RWPE1 (cell line): ENCODE measurements at regions not wholly inside any gene's neighbourhood (a gene's known extent, or its start where the extent isn't known, plus 50 kb on each side); places are given as distances from the start of the nearest gene placed in this dataset.

ENCODE experiments used
- CTCF ChIA-PET: fragments of 350-600 bp; sonication (Branson Sonifier 250); formaldehyde crosslinking; extraction: SDS; loops from one replicate; lab custom pipeline; 2021; lab: Yijun Ruan, JAX
- POLR2A ChIA-PET: fragments of 400-600 bp; formaldehyde crosslinking; extraction: SDS; loops from one replicate; lab custom pipeline; 2020; ENCODE audit warnings: antibody characterized with exemption; ENCODE audit not compliant: low non-redundant PET; lab: Yijun Ruan, JAX
- DNase-seq: peaks from one replicate; pipeline ENCODE4 v3.0.0; 2012; ENCODE audit warnings: low spot score
- H3K27ac ChIP-seq: fragments of 450-650 bp; 2 replicates; pipeline ENCODE4 v1.5.1; 2017
- CTCF ChIP-seq: fragments of 450-650 bp; conservative IDR thresholded peaks from 2 replicates; pipeline ENCODE4 v1.5.1; 2017; ENCODE audit warnings: low read depth, mild to moderate bottlenecking

GRCh38 chr4:120636120-120636630 is 286.4 kb downstream of the PRDM5 start:
- no peak for TF ChIP-seq CTCF
- ChIA-PET CTCF (interaction anchor here (0.5 kb wide), 1 partner anchor 79 kb away, joined by 3 read pairs; no protein-coding TSS in a partner anchor), POLR2A (no interaction called here)
- no peak overlapping the region for H3K27ac ChIP-seq
- DNase-seq, result no peak

DNA sequence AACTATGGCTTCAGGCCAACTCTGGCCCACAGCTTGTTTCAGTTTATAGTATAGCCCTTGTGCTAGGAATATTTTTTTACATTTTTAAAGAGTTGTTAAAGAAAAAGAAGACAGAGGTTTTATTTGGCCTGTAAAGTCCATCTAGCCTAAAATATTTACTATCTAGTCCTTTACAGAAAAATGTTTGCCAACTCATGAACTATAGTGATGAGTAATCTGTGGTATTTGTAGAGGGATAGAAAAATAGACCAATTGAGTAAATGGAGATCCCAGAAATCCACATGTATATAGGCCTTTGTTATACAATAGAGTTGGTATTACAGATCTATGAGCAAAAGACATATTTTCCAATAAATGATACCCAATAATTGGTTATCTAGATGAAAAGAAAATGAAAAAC is 288.7 kb downstream of the PRDM5 start:
- POLR2A ChIA-PET, result no interaction called here
- TF ChIP-seq CTCF, result no peak
- DNase-seq, result no peak
- H3K27ac ChIP-seq, result no peak overlapping the region
- CTCF ChIA-PET, result interaction anchor here (0.5 kb wide), 1 partner anchor 21 kb away, joined by 4 read pairs; no protein-coding TSS in a partner anchor

DNA sequence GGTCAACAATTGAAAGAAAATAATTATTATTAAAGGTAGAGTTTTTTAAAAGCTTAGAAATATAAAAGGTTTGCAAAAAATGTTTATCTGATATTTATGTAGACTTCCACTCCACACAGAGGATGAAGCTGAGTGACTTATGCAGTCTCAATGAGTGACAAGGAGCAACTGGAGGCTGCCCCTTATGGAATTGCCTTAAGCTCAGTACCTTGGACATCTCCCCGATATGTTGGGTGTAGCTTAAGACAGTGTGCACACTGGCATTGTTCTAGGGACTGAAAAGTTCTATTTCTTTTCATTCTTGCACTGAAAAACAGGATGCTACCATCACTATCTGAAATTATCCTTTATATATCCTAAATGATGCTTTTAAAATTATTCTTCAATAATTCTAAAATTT is 292.1 kb downstream of the PRDM5 start:
- H3K27ac ChIP-seq, result no peak overlapping the region
- ChIA-PET CTCF (no interaction called here), POLR2A (no interaction called here)
- TF ChIP-seq CTCF, result no peak
- DNase-seq, result no peak

- ChIA-PET CTCF (no interaction called here), POLR2A (no interaction called here)
- DNase-seq, result no peak
- TF ChIP-seq CTCF, result no peak
- no peak overlapping the region for H3K27ac ChIP-seq
These were observed 292.9 kb downstream of the PRDM5 start for GRCh38 chr4:120629546-120630108.

- no peak for TF ChIP-seq CTCF
- no peak for DNase-seq
- POLR2A ChIA-PET, result no interaction called here
- no peak overlapping the region for H3K27ac ChIP-seq
- CTCF ChIA-PET, result no interaction called here
These were observed 299.9 kb downstream of the PRDM5 start for GRCh38 chr4:120622601-120623000.

DNA sequence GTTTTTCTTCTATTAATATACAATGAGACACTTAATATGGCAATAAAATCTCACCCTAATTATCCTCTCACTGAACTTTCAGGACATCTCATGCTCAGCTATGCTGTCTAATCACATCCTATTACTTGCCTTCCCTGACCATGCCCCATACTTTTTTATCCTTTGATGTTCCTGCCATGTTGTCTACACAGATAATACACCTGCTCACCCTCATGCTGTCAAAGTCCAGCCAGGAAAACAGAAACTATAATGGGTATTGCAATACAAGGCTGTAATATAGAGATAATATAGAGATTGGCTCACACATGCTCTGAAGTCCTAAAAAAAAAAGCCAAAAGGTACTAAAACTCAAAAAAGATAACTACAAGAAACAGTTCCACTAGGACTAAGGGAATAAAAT is 305.4 kb downstream of the PRDM5 start:
- no peak overlapping the region for H3K27ac ChIP-seq
- ChIA-PET POLR2A (no interaction called here), CTCF (no interaction called here)
- DNase-seq, result no peak
- no peak for TF ChIP-seq CTCF

DNA sequence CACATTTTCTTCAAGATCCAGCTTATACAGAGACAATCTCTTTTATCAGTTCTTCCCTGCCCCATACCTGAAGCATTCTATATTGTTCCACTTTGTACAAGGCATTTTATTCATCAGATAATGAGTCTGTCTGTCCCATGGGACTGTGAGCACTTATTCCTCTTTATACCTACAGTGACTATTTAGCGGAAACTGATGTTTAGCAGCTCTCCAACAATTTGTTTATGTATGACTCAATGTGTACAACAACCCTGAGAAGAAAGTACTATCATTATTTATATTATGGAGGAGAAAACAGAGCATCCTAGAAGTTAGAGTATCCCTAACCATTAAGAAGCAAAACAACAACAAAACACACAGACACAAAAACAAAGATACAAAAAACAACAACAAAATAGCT is 306.5 kb downstream of the PRDM5 start:
- ChIA-PET CTCF (no interaction called here), POLR2A (no interaction called here)
- DNase-seq, result no peak
- no peak for TF ChIP-seq CTCF
- H3K27ac ChIP-seq, result no peak overlapping the region
